CD4-positive, alpha-beta T cell (primary cell): ENCODE measurements at regions not wholly inside any gene's neighbourhood (a gene's known extent, or its start where the extent isn't known, plus 50 kb on each side); places are given as distances from the start of the nearest gene placed in this dataset.
"Not testable (repeated sequence)": the region's sequence is repeated elsewhere in the genome, so short reads cannot be mapped to it uniquely, and the experiment has no call there.

Experiments used
- ATAC-seq: fragments of 200-7000 bp; cut with Tn5 transposase; one replicate; pipeline ENCODE4 v1.10.0; 2022; ENCODE audit warnings: mild to moderate bottlenecking; ENCODE audit not compliant: poor library complexity
- CTCF ChIA-PET: fragments of 350-600 bp; sonication (Branson Sonifier 250); formaldehyde crosslinking; loops from one replicate; lab custom pipeline; 2021; ENCODE audit warnings: antibody characterized with exemption, inconsistent platforms; lab: Charles Lee
- POLR2A ChIA-PET: fragments of 350-600 bp; sonication (Branson Sonifier 250); formaldehyde crosslinking; loops from one replicate; lab custom pipeline; 2021; ENCODE audit warnings: antibody characterized with exemption, inconsistent platforms; lab: Charles Lee
- DNase-seq, 14 experiments: peaks; one replicate each; pipeline ENCODE4 v3.0.0-alpha.2; 2013 to 2020; ENCODE audit warnings: mixed read lengths in 2 of 14
- H3K27ac ChIP-seq, 2 donors: one replicate each; pipeline versions ENCODE4 v1.5.1 to v1.7.0; 2013; ENCODE audit warnings: low read length in 2 of 2, low read depth in 1 of 2, mild to moderate bottlenecking in 1 of 2
- H3K27me3 ChIP-seq, 2 experiments: 1 replicate in 1 of 2; 2 replicates in 1 of 2; pipeline versions ENCODE4 v1.6.1 to v1.7.0; 2013; ENCODE audit warnings: low read length in 2 of 2, control low read depth in 1 of 2, mild to moderate bottlenecking in 1 of 2, moderate library complexity in 1 of 2; ENCODE audit not compliant: insufficient read depth in 2 of 2, control insufficient read depth in 1 of 2
- H3K36me3 ChIP-seq: one replicate; pipeline ENCODE4 v1.6.1; 2013; ENCODE audit warnings: low read length, control low read depth; ENCODE audit not compliant: insufficient read depth
- H3K4me1 ChIP-seq: one replicate; pipeline ENCODE4 v1.6.1; 2013; ENCODE audit warnings: low read length, control low read depth; ENCODE audit not compliant: insufficient read depth
- H3K4me3 ChIP-seq: one replicate; pipeline ENCODE4 v1.5.1; 2013; ENCODE audit warnings: mild to moderate bottlenecking, low read length, moderate library complexity
- H3K9me3 ChIP-seq, 2 experiments: 1 replicate in 1 of 2; 2 replicates in 1 of 2; pipeline versions ENCODE4 v1.6.1 to v1.7.0; 2013; ENCODE audit warnings: low read length in 2 of 2, mild to moderate bottlenecking in 2 of 2, control low read depth in 1 of 2, moderate library complexity in 1 of 2; ENCODE audit not compliant: control insufficient read depth in 1 of 2, insufficient read depth in 1 of 2
- H3K27ac Mint-ChIP-seq: one replicate; pipeline ENCODE4 v1.8.0; 2020; ENCODE audit warnings: mixed read lengths
- H3K27me3 Mint-ChIP-seq: one replicate; pipeline ENCODE4 v1.8.0; 2021; ENCODE audit warnings: mixed read lengths
- H3K36me3 Mint-ChIP-seq: one replicate; pipeline ENCODE4 v1.8.0; 2021; ENCODE audit warnings: low read depth, mixed read lengths
- H3K4me1 Mint-ChIP-seq: one replicate; pipeline ENCODE4 v1.8.0; 2021; ENCODE audit warnings: low read depth, mixed read lengths
- H3K4me3 Mint-ChIP-seq: one replicate; pipeline ENCODE4 v1.8.0; 2020; ENCODE audit warnings: mild to moderate bottlenecking, mixed read lengths
- H3K9me3 Mint-ChIP-seq: one replicate; pipeline ENCODE4 v1.8.0; 2020; ENCODE audit warnings: mixed read lengths
- CTCF ChIP-seq: fragments of 200-600 bp; IDR thresholded peaks from one replicate; pipeline ENCODE4 v1.8.0; 2022; ENCODE audit warnings: antibody characterized with exemption, mild to moderate bottlenecking
- intact Hi-C, 2 experiments: fragments of 100-400 bp; cut with DNase I in 1 of 2; cut with micrococcal nuclease in 1 of 2; formaldehyde crosslinking; loops; one replicate each; pipeline versions ENCODE4 v1.15.1 to v1.9.0; 2023 to 2025; cut with DNase I, micrococcal nuclease

GRCh38 chr3:174480767-174481166 is 378.4 kb upstream of the NAALADL2 start:
- no peak for TF ChIP-seq CTCF

DNA sequence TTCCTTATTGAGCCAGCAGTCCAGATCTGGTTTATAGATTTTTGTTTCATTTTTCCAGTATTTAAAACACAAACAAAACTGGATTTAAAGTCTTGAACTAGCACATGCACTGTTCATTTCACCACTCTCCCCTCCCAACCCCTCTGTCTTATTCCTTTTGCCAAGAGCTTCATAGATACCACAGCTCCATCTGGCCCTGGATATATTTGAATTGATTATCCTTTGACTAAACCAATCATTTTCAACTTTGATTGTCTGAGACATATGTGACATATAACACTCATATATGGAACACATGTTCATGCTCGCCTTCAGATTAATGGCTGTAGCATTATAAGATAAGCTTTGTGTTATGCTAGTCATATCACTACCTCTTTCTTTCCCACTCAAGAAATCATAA is 376.6 kb upstream of the NAALADL2 start:
- intact Hi-C loops = no loop called here
- H3K9me3 Mint-ChIP-seq = no peaks in the 10 kb centered on the region
- Histone ChIP-seq H3K4me1 (no peaks in the 10 kb centered on the region), H3K27me3 (no peaks in the 10 kb centered on the region), H3K9me3 (no peaks in the 10 kb centered on the region), H3K27ac (no peak overlapping the region), H3K36me3 (no peaks in the 10 kb centered on the region), H3K4me3 (no peak overlapping the region)
- no peaks in the 10 kb centered on the region for H3K27me3 Mint-ChIP-seq
- no peaks in the 10 kb centered on the region for H3K4me1 Mint-ChIP-seq
- H3K27ac Mint-ChIP-seq = no peak overlapping the region
- H3K4me3 Mint-ChIP-seq = no peak overlapping the region
- no peak for DNase-seq
- no peak for TF ChIP-seq CTCF
- no peaks in the 10 kb centered on the region for H3K36me3 Mint-ChIP-seq
- ChIA-PET CTCF (no interaction called here), POLR2A (no interaction called here)
- no peak for ATAC-seq

More at GRCh38 chr3:174480767-174481166, 378.4 kb upstream of the NAALADL2 start:
- H3K4me3 Mint-ChIP-seq = no peak overlapping the region
- H3K27ac Mint-ChIP-seq = no peak overlapping the region
- H3K4me1 ChIP-seq = no peaks in the 10 kb centered on the region
- ChIA-PET POLR2A (no interaction called here), CTCF (no interaction called here)
- no peak overlapping the region for H3K4me3 ChIP-seq
- no peaks in the 10 kb centered on the region for H3K4me1 Mint-ChIP-seq
- H3K9me3 ChIP-seq = no peaks in the 10 kb centered on the region
- no peak overlapping the region for H3K27ac ChIP-seq
- H3K27me3 Mint-ChIP-seq = no peaks in the 10 kb centered on the region
- H3K36me3 ChIP-seq = no peaks in the 10 kb centered on the region
- no peaks in the 10 kb centered on the region for H3K36me3 Mint-ChIP-seq
- H3K27me3 ChIP-seq = no peaks in the 10 kb centered on the region
- no peaks in the 10 kb centered on the region for H3K9me3 Mint-ChIP-seq
- intact Hi-C loops = no loop called here
- DNase-seq (no peak), ATAC-seq (no peak)

DNA sequence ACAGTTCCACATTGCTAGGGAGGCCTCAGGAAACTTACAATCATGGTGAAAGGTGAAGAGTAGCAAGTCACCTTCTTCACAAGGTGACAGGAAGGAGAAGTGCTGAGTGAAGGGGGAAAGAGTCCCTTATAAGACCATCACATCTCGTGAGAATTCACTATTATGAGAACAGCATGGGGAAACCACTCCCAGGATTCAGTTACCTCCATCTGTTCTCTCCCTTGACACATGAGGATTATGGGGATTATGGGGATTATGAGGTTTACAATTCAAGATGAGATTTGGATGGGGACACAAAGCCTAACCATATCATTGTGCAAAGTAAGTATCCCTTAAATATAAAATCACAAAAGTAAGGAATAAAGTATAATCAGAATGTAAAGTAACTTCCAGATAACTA is 375.9 kb upstream of the NAALADL2 start:
- no peak overlapping the region for H3K4me3 Mint-ChIP-seq
- no peaks in the 10 kb centered on the region for H3K4me1 Mint-ChIP-seq
- TF ChIP-seq CTCF = no peak
- ATAC-seq (no peak), DNase-seq (no peak)
- Histone ChIP-seq H3K4me1 (no peaks in the 10 kb centered on the region), H3K27me3 (no peaks in the 10 kb centered on the region), H3K36me3 (no peaks in the 10 kb centered on the region), H3K9me3 (no peaks in the 10 kb centered on the region), H3K4me3 (no peak overlapping the region), H3K27ac (no peak overlapping the region)
- no peaks in the 10 kb centered on the region for H3K36me3 Mint-ChIP-seq
- no peaks in the 10 kb centered on the region for H3K27me3 Mint-ChIP-seq
- H3K27ac Mint-ChIP-seq = no peak overlapping the region
- H3K9me3 Mint-ChIP-seq = no peaks in the 10 kb centered on the region
- ChIA-PET POLR2A (no interaction called here), CTCF (no interaction called here)
- intact Hi-C loops = no loop called here

DNA sequence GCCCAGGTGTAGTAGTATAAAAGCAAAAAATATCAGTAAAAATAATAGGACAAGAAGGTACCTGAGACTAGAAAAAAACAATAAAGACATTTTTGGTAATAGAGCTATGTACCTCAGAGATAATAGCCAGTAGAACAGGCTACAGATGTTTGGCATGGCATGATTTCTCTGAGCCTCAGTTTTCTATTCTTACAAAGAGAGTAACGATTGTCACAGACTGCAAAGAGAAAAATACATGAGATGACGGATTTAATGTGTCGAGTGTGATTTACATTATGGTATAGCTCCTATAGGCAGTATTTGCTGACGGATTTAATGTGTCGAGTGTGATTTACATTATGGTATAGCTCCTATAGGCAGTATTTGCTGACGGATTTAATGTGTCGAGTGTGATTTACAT is 375.3 kb upstream of the NAALADL2 start:
- H3K4me3 ChIP-seq, CTCF ChIA-PET, POLR2A ChIA-PET, H3K27me3 ChIP-seq, H3K27ac Mint-ChIP-seq, DNase-seq, H3K9me3 Mint-ChIP-seq, intact Hi-C loops, ATAC-seq, H3K4me1 Mint-ChIP-seq, H3K4me3 Mint-ChIP-seq, H3K36me3 ChIP-seq, H3K4me1 ChIP-seq, H3K36me3 Mint-ChIP-seq, H3K9me3 ChIP-seq, H3K27me3 Mint-ChIP-seq, H3K27ac ChIP-seq: not testable (repeated sequence)
